HepG2 (cell line): ENCODE measurements at regions not wholly inside any gene's neighbourhood (a gene's known extent, or its start where the extent isn't known, plus 50 kb on each side); places are given as distances from the start of the nearest gene placed in this dataset.

Experiments used
- ASH2L ChIP-seq: fragments of 300-600, 200-600 bp; sonication (generic); IDR thresholded peaks from 2 replicates; pipeline ENCODE4 v1.7.0; 2017; ENCODE audit warnings: low read depth, mild to moderate bottlenecking, moderate library complexity, mixed read lengths, low read length; ENCODE audit not compliant: insufficient read length
- REPIN1 ChIP-seq: sonication (generic); formaldehyde crosslinking; IDR thresholded peaks from 2 replicates; pipeline ENCODE4 v1.8.0; 2022; ENCODE audit warnings: missing genetic modification reagents, low read depth, mild to moderate bottlenecking, borderline replicate concordance

- no peak for TF ChIP-seq ASH2L
- no peak for TF ChIP-seq REPIN1
Measured at GRCh38 chr5:50302815-50303490, 138.1 kb downstream of the EMB start.
